Cardiac fibroblast (primary cell): ENCODE measurements at regions not wholly inside any gene's neighbourhood (a gene's known extent, or its start where the extent isn't known, plus 50 kb on each side); places are given as distances from the start of the nearest gene placed in this dataset.

Experiments used
- DNase-seq, 2 donors: peaks; one replicate each; pipeline versions ENCODE4 v3.0.0 to v3.0.0-alpha.2; 2010; ENCODE audit warnings: low read depth in 2 of 2
- H3K4me3 ChIP-seq, 2 donors: replicated peaks in 1 of 2; 1 replicate in 1 of 2; 2 replicates in 1 of 2; pipeline ENCODE4 v1.5.1; 2011; ENCODE audit warnings: low read depth in 2 of 2, low read length in 2 of 2, mild to moderate bottlenecking in 2 of 2, moderate library complexity in 1 of 2
- TF ChIP-seq, protein P1 (sequence below): IDR thresholded peaks from one replicate; pipeline ENCODE4 v1.5.1; 2011; ENCODE audit warnings: low read depth, mild to moderate bottlenecking, low read length, inconsistent platforms

DNA sequence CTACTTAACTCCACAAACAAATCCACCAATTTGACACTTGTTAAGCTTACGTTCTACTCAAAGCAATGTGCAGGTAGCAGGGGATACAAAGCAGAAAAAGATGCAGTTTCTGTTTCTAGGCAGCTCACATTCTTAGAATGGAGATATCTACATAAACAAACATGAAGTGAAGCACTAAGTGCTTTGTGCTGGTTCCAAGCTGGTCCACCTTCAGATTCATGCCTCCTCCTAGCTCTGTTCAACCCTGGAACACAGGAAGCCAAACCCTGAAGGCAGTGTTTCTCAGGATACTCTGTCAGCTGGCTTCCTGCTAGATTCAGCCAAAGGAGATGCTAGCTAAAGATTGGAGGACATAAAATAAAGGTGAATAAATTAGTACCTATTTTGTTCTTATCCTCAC, 55.3 kb upstream of the NOL4 start:
- TF ChIP-seq, protein P1, sequence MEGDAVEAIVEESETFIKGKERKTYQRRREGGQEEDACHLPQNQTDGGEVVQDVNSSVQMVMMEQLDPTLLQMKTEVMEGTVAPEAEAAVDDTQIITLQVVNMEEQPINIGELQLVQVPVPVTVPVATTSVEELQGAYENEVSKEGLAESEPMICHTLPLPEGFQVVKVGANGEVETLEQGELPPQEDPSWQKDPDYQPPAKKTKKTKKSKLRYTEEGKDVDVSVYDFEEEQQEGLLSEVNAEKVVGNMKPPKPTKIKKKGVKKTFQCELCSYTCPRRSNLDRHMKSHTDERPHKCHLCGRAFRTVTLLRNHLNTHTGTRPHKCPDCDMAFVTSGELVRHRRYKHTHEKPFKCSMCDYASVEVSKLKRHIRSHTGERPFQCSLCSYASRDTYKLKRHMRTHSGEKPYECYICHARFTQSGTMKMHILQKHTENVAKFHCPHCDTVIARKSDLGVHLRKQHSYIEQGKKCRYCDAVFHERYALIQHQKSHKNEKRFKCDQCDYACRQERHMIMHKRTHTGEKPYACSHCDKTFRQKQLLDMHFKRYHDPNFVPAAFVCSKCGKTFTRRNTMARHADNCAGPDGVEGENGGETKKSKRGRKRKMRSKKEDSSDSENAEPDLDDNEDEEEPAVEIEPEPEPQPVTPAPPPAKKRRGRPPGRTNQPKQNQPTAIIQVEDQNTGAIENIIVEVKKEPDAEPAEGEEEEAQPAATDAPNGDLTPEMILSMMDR = no peak
- no peak overlapping the region for H3K4me3 ChIP-seq
- no peak for DNase-seq

DNA sequence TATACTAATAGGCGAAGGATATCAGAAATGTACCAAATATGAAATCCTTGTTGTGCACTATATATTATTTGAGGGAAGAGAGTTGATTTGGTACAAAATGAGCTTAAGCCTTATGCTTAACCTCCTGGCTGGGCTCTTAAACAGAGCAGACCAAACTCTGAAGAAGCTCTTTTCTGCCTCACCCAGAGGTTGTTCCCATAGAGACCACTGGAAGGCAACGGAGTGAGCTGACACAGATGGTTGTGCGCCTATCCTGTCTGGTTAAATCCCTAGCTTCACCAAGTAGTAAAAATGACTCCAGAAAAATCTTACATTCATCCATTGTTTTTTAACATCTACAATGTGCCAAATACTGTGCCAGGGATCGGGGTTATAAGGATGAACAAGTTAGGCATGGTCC, 55.9 kb upstream of the NOL4 start:
- no peak for DNase-seq
- no peak overlapping the region for H3K4me3 ChIP-seq
- TF ChIP-seq, protein P1 = no peak

DNA sequence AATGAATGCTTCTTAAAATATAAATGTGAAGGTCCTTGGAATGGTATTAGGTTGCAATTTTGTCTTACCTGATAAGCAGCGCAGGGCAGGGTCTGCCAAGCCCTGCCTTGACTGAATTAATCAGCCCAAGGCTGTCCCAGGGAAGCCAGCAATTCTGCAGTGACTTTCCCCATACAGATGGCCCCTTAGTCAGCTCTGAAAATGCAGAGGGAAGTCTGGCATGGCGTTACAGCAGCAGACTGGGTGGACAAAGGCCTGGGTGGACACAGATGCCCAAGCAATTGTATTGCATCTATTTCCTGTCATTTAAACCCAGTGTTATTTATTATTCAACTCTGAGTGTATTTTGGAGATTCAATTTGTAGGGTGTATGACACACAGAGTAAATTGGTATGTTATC, 56.6 kb upstream of the NOL4 start:
- TF ChIP-seq, protein P1 = no peak
- H3K4me3 ChIP-seq = no peak overlapping the region
- no peak for DNase-seq

DNA sequence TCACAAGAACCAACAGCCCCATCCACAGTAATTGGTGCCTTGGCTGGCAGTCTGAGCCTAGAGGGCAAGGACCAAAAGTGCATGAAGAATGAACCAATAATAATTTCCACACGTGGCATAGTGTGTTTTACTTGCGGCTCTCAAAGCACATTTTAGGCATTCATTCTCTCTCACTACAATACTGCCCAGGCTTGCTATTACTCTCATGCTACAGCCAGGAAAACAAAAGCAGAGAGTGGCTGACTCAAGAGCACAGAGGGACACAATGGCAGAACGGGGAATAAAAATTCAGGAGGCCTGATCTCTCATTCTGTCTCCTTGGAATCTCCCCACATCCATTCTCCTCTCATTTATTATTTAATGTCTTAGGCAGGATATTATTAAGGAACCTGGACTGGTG, 57.0 kb upstream of the NOL4 start:
- DNase-seq = no peak
- H3K4me3 ChIP-seq = no peak overlapping the region
- TF ChIP-seq, protein P1 = no peak

DNA sequence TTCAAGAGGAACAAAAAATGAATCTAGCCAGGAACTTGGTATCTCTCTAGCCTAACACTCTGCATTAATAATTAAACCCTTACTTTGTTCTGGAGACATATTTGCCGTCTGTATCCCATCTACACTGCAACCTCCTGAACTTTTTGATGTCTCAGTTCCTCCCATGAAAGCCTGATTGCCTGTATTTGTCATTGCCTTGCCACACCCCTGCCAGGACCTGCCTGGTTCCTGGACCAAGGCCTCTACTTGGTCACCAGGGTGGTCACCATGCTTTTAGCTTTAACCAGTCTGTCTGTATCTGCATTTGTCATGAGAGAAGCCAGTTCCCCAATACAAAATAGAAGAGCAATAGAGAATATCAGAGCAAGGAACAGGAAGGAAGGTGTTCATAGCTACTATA, 58.8 kb upstream of the NOL4 start:
- no peak overlapping the region for H3K4me3 ChIP-seq
- TF ChIP-seq, protein P1 = no peak
- no peak for DNase-seq

DNA sequence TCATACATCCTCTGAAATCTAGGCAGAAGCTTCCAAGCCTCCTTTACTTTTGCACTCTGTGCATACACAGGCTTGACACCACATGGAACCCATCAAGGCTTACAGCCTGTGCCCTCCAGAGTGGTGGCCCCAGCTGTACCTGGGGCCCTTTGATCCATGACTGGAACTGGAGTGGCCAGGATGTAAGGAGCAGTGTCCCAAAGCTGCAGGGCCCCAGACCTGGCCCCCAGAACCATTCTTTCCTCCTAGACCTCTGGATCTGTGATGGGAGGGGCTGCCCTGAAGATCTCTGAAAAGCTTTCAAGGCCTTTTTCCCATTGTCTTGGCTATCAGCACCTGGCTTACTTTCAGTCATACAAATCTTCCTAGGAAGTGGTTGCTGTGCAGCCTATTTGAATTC, 63.1 kb upstream of the NOL4 start:
- TF ChIP-seq, protein P1 = no peak
- DNase-seq = no peak
- no peak overlapping the region for H3K4me3 ChIP-seq

DNA sequence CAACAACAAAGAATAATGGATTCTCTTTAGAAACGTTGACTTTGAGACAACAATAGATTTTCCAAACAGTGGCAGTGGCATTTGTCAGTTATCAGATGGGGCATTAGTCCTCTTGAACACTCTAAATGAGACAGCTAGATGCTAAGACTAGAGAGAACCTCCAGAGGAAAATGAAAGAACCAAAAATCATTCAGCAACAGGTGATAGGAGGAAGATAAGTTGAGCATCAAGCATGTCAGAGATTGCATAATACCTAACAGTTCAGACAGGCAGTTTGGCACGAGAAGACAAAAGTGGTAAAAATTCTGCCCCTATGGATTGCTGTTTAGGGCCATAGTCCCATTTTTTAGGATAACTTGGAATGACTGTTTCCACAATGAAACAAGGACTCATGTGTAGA, 67.9 kb upstream of the NOL4 start:
- DNase-seq = no peak
- TF ChIP-seq, protein P1 = no peak
- no peak overlapping the region for H3K4me3 ChIP-seq
